HG03565 (cell line): ENCODE measurements at regions not wholly inside any gene's neighbourhood (a gene's known extent, or its start where the extent isn't known, plus 50 kb on each side); places are given as distances from the start of the nearest gene placed in this dataset.
"Not testable (repeated sequence)": the region's sequence is repeated elsewhere in the genome, so short reads cannot be mapped to it uniquely, and the experiment has no call there.

ENCODE experiments used
- ATAC-seq: cut with Tn5 transposase; IDR thresholded peaks from one replicate; pipeline ENCODE4 v1.9.1; 2021; ENCODE audit warnings: mild to moderate bottlenecking, moderate library complexity; ENCODE audit not compliant: unreplicated experiment

GRCh38 chr12:129959889-129960288, 56.1 kb upstream of the TMEM132D start:
- ATAC-seq = no peak

GRCh38 chr12:129961091-129961490, 57.3 kb upstream of the TMEM132D start:
- ATAC-seq = no peak

GRCh38 chr12:129961856-129962255, 58.0 kb upstream of the TMEM132D start:
- no peak for ATAC-seq

GRCh38 chr12:129964300-129964699, 60.5 kb upstream of the TMEM132D start:
- ATAC-seq = no peak

- no peak for ATAC-seq
Measured at GRCh38 chr12:129964826-129965457, 61.1 kb upstream of the TMEM132D start.

- ATAC-seq = no peak
Measured at GRCh38 chr12:129966146-129966995, 62.5 kb upstream of the TMEM132D start.

GRCh38 chr12:129971721-129972120, 67.9 kb upstream of the TMEM132D start:
- no peak for ATAC-seq

- ATAC-seq = no peak
Measured at GRCh38 chr12:129973236-129973961, 69.6 kb upstream of the TMEM132D start.

- ATAC-seq = no peak
Measured at GRCh38 chr12:129984106-129984505, 80.3 kb upstream of the TMEM132D start.

- ATAC-seq = no peak
Measured at GRCh38 chr12:129987841-129988240, 84.0 kb upstream of the TMEM132D start.

- ATAC-seq = no peak
Measured at GRCh38 chr12:129994634-129995033, 90.8 kb upstream of the TMEM132D start.

GRCh38 chr12:129997239-129997638, 93.4 kb upstream of the TMEM132D start:
- ATAC-seq = no peak

GRCh38 chr12:130004310-130004877, 100.6 kb upstream of the TMEM132D start:
- not testable (repeated sequence) for ATAC-seq

- no peak for ATAC-seq
Measured at GRCh38 chr12:130007771-130008170, 103.9 kb upstream of the TMEM132D start.

GRCh38 chr12:130008241-130008640, 104.4 kb upstream of the TMEM132D start:
- no peak for ATAC-seq

GRCh38 chr12:130009961-130010360, 106.1 kb upstream of the TMEM132D start:
- no peak for ATAC-seq

GRCh38 chr12:130011611-130012385, 108.0 kb upstream of the TMEM132D start:
- ATAC-seq = no peak

- ATAC-seq = peak; percentile 57
Measured at GRCh38 chr12:130013771-130014484, 110.1 kb upstream of the TMEM132D start.

GRCh38 chr12:130014485-130014807, 110.6 kb upstream of the TMEM132D start:
- ATAC-seq = no peak

- ATAC-seq = no peak
Measured at GRCh38 chr12:130016194-130016593, 112.4 kb upstream of the TMEM132D start.
